Uterus (tissue), 2 donors: ENCODE measurements at regions not wholly inside any gene's neighbourhood (a gene's known extent, or its start where the extent isn't known, plus 50 kb on each side); places are given as distances from the start of the nearest gene placed in this dataset.

Source experiments
- POLR2A ChIP-seq, 2 donors: fragments of 450-650 bp; IDR thresholded peaks; one replicate each; pipeline ENCODE4 v1.6.1; 2016; ENCODE audit warnings: antibody characterized with exemption in 2 of 2, mild to moderate bottlenecking in 1 of 2, moderate library complexity in 1 of 2
- TF ChIP-seq, protein P1 (sequence below), 4 experiments: fragments of 200-600 bp in 2 of 4; fragments of 450-650 bp in 2 of 4; sonication (generic) in 2 of 4; IDR thresholded peaks; one replicate each; pipeline ENCODE4 v1.5.1; 2016 to 2019; ENCODE audit warnings: antibody characterized with exemption in 4 of 4, mild to moderate bottlenecking in 2 of 4, moderate library complexity in 1 of 4

DNA sequence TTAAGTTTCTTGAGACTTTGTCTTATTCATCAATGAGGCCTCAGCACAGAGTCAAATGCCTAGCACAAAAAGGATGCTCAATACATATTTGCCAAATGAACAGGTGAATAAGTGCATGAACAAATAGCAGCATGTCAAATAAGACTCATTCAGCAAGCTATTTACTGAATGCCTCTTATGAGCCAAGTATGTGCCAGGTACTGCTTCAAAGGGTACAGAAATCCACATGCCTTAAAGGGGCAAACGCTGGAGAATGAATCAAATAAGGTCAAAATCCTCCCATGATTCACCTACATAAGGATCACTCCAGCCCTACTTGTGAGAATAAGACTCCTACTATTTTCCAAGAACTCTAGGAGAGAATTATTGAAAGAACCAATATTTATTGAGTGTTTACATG, 260.2 kb upstream of the CPEB2 start:
- TF ChIP-seq, protein P1, sequence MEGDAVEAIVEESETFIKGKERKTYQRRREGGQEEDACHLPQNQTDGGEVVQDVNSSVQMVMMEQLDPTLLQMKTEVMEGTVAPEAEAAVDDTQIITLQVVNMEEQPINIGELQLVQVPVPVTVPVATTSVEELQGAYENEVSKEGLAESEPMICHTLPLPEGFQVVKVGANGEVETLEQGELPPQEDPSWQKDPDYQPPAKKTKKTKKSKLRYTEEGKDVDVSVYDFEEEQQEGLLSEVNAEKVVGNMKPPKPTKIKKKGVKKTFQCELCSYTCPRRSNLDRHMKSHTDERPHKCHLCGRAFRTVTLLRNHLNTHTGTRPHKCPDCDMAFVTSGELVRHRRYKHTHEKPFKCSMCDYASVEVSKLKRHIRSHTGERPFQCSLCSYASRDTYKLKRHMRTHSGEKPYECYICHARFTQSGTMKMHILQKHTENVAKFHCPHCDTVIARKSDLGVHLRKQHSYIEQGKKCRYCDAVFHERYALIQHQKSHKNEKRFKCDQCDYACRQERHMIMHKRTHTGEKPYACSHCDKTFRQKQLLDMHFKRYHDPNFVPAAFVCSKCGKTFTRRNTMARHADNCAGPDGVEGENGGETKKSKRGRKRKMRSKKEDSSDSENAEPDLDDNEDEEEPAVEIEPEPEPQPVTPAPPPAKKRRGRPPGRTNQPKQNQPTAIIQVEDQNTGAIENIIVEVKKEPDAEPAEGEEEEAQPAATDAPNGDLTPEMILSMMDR (IDR thresholded peaks at IDR 0.05) = no peak
- no peak for TF ChIP-seq POLR2A (IDR thresholded peaks at IDR 0.05)
